HCT116 (cell line): ENCODE measurements at regions not wholly inside any gene's neighbourhood (a gene's known extent, or its start where the extent isn't known, plus 50 kb on each side); places are given as distances from the start of the nearest gene placed in this dataset.

Experiments used
- ELF1 ChIP-seq: IDR thresholded peaks from 2 replicates; pipeline ENCODE4 v1.6.1; 2012; ENCODE audit warnings: low read depth, borderline replicate concordance
- EZH2 ChIP-seq: fragments of 200-600 bp; sonication (generic); IDR thresholded peaks from 2 replicates; pipeline ENCODE4 v1.6.1; 2017; ENCODE audit warnings: antibody characterized with exemption, mixed run types
- POLR2A ChIP-seq: IDR thresholded peaks from 2 replicates; pipeline ENCODE4 v1.7.0; 2011; ENCODE audit warnings: borderline replicate concordance; ENCODE audit not compliant: insufficient read depth, insufficient read length; ENCODE audit errors: extremely low read depth
- POLR2AphosphoS5 ChIP-seq: IDR thresholded peaks from 2 replicates; pipeline ENCODE4 v1.6.1; 2011; ENCODE audit warnings: mild to moderate bottlenecking, low read depth, low read length, moderate library complexity
- SIN3A ChIP-seq: IDR thresholded peaks from 2 replicates; pipeline ENCODE4 v1.6.1; 2012; ENCODE audit warnings: low read depth
- TCF7L2 ChIP-seq: IDR thresholded peaks from 2 replicates; pipeline ENCODE4 v1.7.0; 2011; ENCODE audit warnings: borderline replicate concordance, inconsistent platforms; ENCODE audit not compliant: insufficient read depth, insufficient read length; ENCODE audit errors: extremely low read depth
- YY1 ChIP-seq: IDR thresholded peaks from 2 replicates; pipeline ENCODE4 v1.6.1; 2011; ENCODE audit warnings: low read length, low read depth, moderate library complexity, mild to moderate bottlenecking; ENCODE audit not compliant: insufficient replicate concordance; ENCODE audit errors: extremely low read depth
- ZNF274 ChIP-seq: fragments of 200-500 bp; sonication (Bioruptor generic); IDR thresholded peaks from 2 replicates; pipeline ENCODE4 v1.6.1; 2014; ENCODE audit warnings: mild to moderate bottlenecking, low read depth, low read length, inconsistent platforms
- TF ChIP-seq, protein P1 (sequence below), 3 experiments: fragments of 200-600 bp in 1 of 3; sonication (generic) in 1 of 3; IDR thresholded peaks in 2 of 3; conservative IDR thresholded peaks in 1 of 3; 2 replicates each; pipeline ENCODE4 v1.5.1; 2012 to 2017; ENCODE audit warnings: low read depth in 2 of 3, low read length in 2 of 3, antibody characterized with exemption in 1 of 3, borderline replicate concordance in 1 of 3, control low read depth in 1 of 3, mild to moderate bottlenecking in 1 of 3, mixed read lengths in 1 of 3, mixed run types in 1 of 3, moderate library complexity in 1 of 3; ENCODE audit not compliant: insufficient read depth in 1 of 3
- TF ChIP-seq, protein P2 (sequence below): IDR thresholded peaks from 2 replicates; pipeline ENCODE4 v1.6.1; 2012
- TF ChIP-seq, protein P3 (sequence below): IDR thresholded peaks from 2 replicates; pipeline ENCODE4 v1.6.1; 2012
- TF ChIP-seq, protein P4 (sequence below): IDR thresholded peaks from 2 replicates; pipeline ENCODE4 v1.6.1; 2011; ENCODE audit warnings: mild to moderate bottlenecking, low read length, moderate library complexity; ENCODE audit not compliant: insufficient replicate concordance; ENCODE audit errors: extremely low read depth

DNA sequence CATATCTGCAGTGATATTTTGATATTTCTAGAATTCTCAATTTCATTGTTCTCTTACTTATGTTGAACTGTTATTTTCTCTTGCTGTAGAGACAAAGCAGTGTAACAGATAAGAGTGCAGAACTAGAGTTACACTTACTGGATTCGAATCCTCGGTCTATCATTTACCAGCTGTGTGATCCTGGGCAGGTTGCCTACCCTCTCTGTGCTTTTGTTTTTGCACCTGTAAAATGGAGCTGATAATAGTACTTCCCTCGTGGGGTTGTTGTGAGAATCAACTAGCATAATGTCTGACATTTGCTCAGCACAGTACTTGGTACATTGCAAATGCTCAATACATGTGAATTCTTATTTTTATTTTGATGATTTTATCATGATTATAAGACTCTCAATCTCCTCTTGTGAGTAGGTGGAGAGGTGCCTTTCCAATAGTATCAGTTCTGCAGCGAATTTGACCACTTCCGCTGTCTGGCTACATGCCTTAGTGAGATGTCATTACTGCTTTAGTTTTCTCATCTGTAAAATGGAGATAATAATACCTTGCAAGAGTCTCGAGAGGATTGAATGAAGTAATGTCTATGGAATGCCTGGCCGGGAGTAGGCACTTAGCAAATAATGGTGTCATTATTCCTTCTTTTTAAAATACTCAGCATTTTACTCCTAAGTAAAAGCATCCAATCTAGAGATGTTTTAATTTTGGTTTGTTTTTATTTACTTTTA, 312.2 kb upstream of the MAF start:
- TF ChIP-seq, protein P1, sequence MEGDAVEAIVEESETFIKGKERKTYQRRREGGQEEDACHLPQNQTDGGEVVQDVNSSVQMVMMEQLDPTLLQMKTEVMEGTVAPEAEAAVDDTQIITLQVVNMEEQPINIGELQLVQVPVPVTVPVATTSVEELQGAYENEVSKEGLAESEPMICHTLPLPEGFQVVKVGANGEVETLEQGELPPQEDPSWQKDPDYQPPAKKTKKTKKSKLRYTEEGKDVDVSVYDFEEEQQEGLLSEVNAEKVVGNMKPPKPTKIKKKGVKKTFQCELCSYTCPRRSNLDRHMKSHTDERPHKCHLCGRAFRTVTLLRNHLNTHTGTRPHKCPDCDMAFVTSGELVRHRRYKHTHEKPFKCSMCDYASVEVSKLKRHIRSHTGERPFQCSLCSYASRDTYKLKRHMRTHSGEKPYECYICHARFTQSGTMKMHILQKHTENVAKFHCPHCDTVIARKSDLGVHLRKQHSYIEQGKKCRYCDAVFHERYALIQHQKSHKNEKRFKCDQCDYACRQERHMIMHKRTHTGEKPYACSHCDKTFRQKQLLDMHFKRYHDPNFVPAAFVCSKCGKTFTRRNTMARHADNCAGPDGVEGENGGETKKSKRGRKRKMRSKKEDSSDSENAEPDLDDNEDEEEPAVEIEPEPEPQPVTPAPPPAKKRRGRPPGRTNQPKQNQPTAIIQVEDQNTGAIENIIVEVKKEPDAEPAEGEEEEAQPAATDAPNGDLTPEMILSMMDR (IDR thresholded peaks at IDR 0.05 in 2 of 3, conservative IDR thresholded peaks at IDR 0.05 in 1 of 3; ENCODE audit: borderline replicate concordance in 1 of 3, insufficient read depth in 1 of 3, low read depth in 2 of 3, low read length in 2 of 3) = no peak
- TF ChIP-seq ELF1 (no peak), POLR2AphosphoS5 (no peak), SIN3A (no peak), POLR2A (no peak), TCF7L2 (no peak), YY1 (no peak), EZH2 (no peak), ZNF274 (no peak)
- TF ChIP-seq, protein P2, sequence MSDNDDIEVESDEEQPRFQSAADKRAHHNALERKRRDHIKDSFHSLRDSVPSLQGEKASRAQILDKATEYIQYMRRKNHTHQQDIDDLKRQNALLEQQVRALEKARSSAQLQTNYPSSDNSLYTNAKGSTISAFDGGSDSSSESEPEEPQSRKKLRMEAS = no peak
- TF ChIP-seq, protein P3, sequence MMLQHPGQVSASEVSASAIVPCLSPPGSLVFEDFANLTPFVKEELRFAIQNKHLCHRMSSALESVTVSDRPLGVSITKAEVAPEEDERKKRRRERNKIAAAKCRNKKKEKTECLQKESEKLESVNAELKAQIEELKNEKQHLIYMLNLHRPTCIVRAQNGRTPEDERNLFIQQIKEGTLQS = no peak
- TF ChIP-seq, protein P4, sequence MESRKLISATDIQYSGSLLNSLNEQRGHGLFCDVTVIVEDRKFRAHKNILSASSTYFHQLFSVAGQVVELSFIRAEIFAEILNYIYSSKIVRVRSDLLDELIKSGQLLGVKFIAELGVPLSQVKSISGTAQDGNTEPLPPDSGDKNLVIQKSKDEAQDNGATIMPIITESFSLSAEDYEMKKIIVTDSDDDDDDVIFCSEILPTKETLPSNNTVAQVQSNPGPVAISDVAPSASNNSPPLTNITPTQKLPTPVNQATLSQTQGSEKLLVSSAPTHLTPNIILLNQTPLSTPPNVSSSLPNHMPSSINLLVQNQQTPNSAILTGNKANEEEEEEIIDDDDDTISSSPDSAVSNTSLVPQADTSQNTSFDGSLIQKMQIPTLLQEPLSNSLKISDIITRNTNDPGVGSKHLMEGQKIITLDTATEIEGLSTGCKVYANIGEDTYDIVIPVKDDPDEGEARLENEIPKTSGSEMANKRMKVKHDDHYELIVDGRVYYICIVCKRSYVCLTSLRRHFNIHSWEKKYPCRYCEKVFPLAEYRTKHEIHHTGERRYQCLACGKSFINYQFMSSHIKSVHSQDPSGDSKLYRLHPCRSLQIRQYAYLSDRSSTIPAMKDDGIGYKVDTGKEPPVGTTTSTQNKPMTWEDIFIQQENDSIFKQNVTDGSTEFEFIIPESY = no peak
